HG03097 (cell line): ENCODE measurements at regions not wholly inside any gene's neighbourhood (a gene's known extent, or its start where the extent isn't known, plus 50 kb on each side); places are given as distances from the start of the nearest gene placed in this dataset.
"Not testable (repeated sequence)": the region's sequence is repeated elsewhere in the genome, so short reads cannot be mapped to it uniquely, and the experiment has no call there.

Source experiments
- ATAC-seq: cut with Tn5 transposase; IDR thresholded peaks from one replicate; pipeline ENCODE4 v1.9.1; 2021; ENCODE audit not compliant: unreplicated experiment, low FRiP score

- ATAC-seq: no peak
These were observed 433.3 kb upstream of the CHORDC1 start for GRCh38 chr11:90656171-90656570.

GRCh38 chr11:90650153-90650552 lies 427.3 kb upstream of the CHORDC1 start:
- no peak for ATAC-seq

GRCh38 chr11:90646706-90647105 lies 423.9 kb upstream of the CHORDC1 start:
- ATAC-seq: no peak

- ATAC-seq: no peak
These were observed 423.4 kb upstream of the CHORDC1 start for GRCh38 chr11:90646266-90646665.

GRCh38 chr11:90639461-90639993 lies 416.7 kb upstream of the CHORDC1 start:
- no peak for ATAC-seq

- no peak for ATAC-seq
These were observed 413.0 kb upstream of the CHORDC1 start for GRCh38 chr11:90635886-90636285.

- ATAC-seq: no peak
These were observed 412.3 kb upstream of the CHORDC1 start for GRCh38 chr11:90635151-90635550.

GRCh38 chr11:90630176-90630575 lies 407.3 kb upstream of the CHORDC1 start:
- no peak for ATAC-seq

- ATAC-seq: no peak
These were observed 406.5 kb upstream of the CHORDC1 start for GRCh38 chr11:90629229-90629806.

- ATAC-seq: no peak
These were observed 391.5 kb upstream of the CHORDC1 start for GRCh38 chr11:90614318-90614717.

- not testable (repeated sequence) for ATAC-seq
These were observed 390.2 kb upstream of the CHORDC1 start for GRCh38 chr11:90613037-90613436.

- ATAC-seq: no peak
These were observed 383.9 kb upstream of the CHORDC1 start for GRCh38 chr11:90606721-90607120.

GRCh38 chr11:90601261-90601660 lies 378.4 kb upstream of the CHORDC1 start:
- no peak for ATAC-seq

- no peak for ATAC-seq
These were observed 371.8 kb upstream of the CHORDC1 start for GRCh38 chr11:90594658-90595057.

- ATAC-seq: no peak
These were observed 370.2 kb upstream of the CHORDC1 start for GRCh38 chr11:90593099-90593498.

- no peak for ATAC-seq
These were observed 367.4 kb upstream of the CHORDC1 start for GRCh38 chr11:90590286-90590685.

- no peak for ATAC-seq
These were observed 366.9 kb upstream of the CHORDC1 start for GRCh38 chr11:90589735-90590134.

GRCh38 chr11:90587896-90588295 lies 365.0 kb upstream of the CHORDC1 start:
- no peak for ATAC-seq

- ATAC-seq: no peak
These were observed 362.6 kb upstream of the CHORDC1 start for GRCh38 chr11:90585491-90585890.

- ATAC-seq: not testable (repeated sequence)
These were observed 360.1 kb upstream of the CHORDC1 start for GRCh38 chr11:90582999-90583398.

GRCh38 chr11:90564531-90564930 lies 341.7 kb upstream of the CHORDC1 start:
- ATAC-seq: no peak

- no peak for ATAC-seq
These were observed 335.5 kb upstream of the CHORDC1 start for GRCh38 chr11:90558328-90558865.
